RWPE1 (cell line): ENCODE measurements at regions not wholly inside any gene's neighbourhood (a gene's known extent, or its start where the extent isn't known, plus 50 kb on each side); places are given as distances from the start of the nearest gene placed in this dataset.

ENCODE experiments used
- CTCF ChIA-PET: fragments of 350-600 bp; sonication (Branson Sonifier 250); formaldehyde crosslinking; extraction: SDS; loops from one replicate; lab custom pipeline; 2021; lab: Yijun Ruan, JAX
- POLR2A ChIA-PET: fragments of 400-600 bp; formaldehyde crosslinking; extraction: SDS; loops from one replicate; lab custom pipeline; 2020; ENCODE audit warnings: antibody characterized with exemption; ENCODE audit not compliant: low non-redundant PET; lab: Yijun Ruan, JAX
- DNase-seq: peaks from one replicate; pipeline ENCODE4 v3.0.0; 2012; ENCODE audit warnings: low spot score
- H3K27ac ChIP-seq: fragments of 450-650 bp; 2 replicates; pipeline ENCODE4 v1.5.1; 2017
- CTCF ChIP-seq: fragments of 450-650 bp; conservative IDR thresholded peaks from 2 replicates; pipeline ENCODE4 v1.5.1; 2017; ENCODE audit warnings: low read depth, mild to moderate bottlenecking

- no peak for TF ChIP-seq CTCF
- no peak for DNase-seq
- CTCF ChIA-PET: no interaction called here
- POLR2A ChIA-PET: no interaction called here
- no peak overlapping the region for H3K27ac ChIP-seq
Observed at GRCh38 chr13:28583651-28584091, 75.3 kb upstream of the POMP start.

- ChIA-PET CTCF (no interaction called here), POLR2A (no interaction called here)
- TF ChIP-seq CTCF: no peak
- H3K27ac ChIP-seq: no peak overlapping the region
- DNase-seq: no peak
Observed at GRCh38 chr13:28582892-28583240, 76.1 kb upstream of the POMP start.

- POLR2A ChIA-PET: no interaction called here
- no peak overlapping the region for H3K27ac ChIP-seq
- CTCF ChIA-PET: interaction anchor here (0.7 kb wide), 1 partner anchor 77 kb away, joined by 5 read pairs; no protein-coding TSS in a partner anchor
- DNase-seq: no peak
- no peak for TF ChIP-seq CTCF
Observed at GRCh38 chr13:28582225-28582891, 76.6 kb upstream of the POMP start.

DNA sequence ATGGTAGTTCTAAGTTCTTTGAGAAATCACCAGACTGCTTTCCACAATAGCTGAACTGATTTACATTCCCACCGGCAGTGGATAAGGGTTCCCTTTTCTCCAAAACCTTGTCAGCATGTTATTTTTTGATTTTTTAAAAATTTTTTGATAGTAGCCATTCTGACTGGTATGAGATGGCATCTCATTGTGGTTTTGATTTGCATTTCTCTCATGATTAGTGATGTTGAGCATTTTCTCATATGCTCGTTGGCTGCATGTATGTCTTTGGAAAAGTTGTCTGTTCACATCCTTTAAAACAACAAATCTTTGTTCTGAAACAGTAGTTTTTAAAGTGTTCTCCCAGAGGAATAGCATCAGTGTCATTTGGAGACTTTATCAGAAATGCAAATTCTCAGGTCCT, 77.5 kb upstream of the POMP start:
- TF ChIP-seq CTCF: no peak
- POLR2A ChIA-PET: no interaction called here
- DNase-seq: no peak
- no peak overlapping the region for H3K27ac ChIP-seq
- CTCF ChIA-PET: interaction anchor here (0.6 kb wide), 1 partner anchor 137 kb away, joined by 4 read pairs; no protein-coding TSS in a partner anchor

DNA sequence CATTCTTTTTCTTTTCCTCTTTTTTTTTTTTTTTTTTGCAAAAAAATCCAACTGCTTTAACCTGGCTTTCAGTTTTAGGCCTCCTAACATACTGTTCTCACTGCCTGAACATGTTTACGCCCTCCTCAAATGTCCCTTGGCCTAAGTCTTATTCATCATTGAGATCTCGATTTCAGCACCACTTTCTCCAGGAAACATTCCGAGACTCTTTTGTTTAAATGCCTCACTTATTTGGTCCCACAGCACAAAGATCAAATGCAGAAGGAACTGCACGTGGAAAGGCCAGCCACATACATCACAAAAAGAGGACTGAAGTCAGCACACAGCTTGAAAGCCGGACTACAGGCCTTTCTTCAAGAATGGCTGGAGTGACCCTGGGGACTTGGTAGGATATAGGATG, 79.2 kb upstream of the POMP start:
- POLR2A ChIA-PET: no interaction called here
- no peak for TF ChIP-seq CTCF
- DNase-seq: no peak
- H3K27ac ChIP-seq: no peak overlapping the region
- CTCF ChIA-PET: no interaction called here

DNA sequence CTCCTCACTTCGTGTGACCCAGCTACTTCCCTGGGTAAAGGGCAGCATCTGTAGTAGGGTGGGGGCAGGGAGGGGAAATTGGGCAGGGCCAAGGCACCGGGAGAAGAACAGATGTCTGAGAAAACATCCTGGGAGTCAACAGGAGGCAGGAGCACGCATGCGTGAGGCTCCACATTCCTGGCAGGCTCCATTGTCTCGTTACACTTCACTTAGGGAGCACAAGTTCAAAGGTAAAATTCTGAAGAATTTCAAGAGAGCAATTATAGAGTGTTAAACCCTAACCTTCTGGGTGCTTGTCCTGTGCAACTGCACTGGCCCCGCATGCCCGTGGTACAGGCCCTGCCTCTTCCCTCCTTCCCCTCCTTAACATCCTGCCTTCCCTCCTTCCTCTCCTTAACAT, 79.6 kb upstream of the POMP start:
- TF ChIP-seq CTCF: no peak
- DNase-seq: no peak
- ChIA-PET POLR2A (no interaction called here), CTCF (no interaction called here)
- H3K27ac ChIP-seq: no peak overlapping the region
